SK-MEL-5 (cell line): ENCODE measurements at regions not wholly inside any gene's neighbourhood (a gene's known extent, or its start where the extent isn't known, plus 50 kb on each side); places are given as distances from the start of the nearest gene placed in this dataset.

Source experiments
- DNase-seq: peaks from one replicate; pipeline ENCODE4 v3.0.0-alpha.2; 2016; ENCODE audit warnings: low read depth, low spot score
- in situ Hi-C: cut with HindIII; loops from 2 replicates; pipeline ENCODE4 v1.10.0; 2016; ENCODE audit warnings: low sequenced_read_pairs, high pct_unique_total_duplicates, low pct_unique_long_range_greater_than_20kb

DNA sequence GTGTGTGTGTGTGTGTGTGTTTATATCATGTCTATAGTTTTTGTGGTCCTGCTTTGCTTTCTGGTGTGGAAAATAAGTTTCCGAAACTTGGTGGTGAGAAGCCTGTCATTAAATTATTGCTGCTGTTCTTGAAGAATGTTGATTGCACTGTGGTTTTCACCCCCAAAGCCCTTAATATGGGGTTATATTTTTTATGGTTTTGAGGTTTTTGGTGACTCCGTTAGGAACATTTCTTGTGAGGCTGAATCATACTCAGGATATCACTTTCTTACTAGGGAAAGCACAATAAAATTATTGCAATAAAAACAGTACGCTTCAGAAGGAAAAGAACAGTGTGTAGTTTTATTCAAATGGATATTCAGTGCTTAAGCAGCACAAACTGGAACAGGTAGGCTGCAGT is 539.1 kb upstream of the MAGEB18 start:
- DNase-seq, result no peak
- in situ Hi-C loops, result no loop called here

DNA sequence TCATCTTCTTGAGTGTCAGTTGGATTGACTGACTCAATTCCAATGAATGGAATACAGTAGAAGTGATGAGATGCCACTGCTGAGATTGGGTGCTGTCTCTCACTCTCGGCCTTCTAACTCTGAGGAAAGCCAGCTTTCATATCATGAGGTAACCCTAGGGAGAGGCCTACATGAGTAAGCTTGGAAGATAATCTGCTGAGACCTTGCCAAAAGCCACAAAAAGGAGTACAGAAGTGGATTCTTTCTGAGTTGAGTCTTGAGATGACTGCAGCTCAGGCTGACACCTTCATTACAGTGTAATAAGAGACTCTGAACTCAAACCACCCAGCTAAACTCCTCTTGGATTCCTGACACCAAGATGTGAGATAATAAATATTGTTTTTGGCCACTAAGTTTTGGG is 537.4 kb upstream of the MAGEB18 start:
- no peak for DNase-seq
- in situ Hi-C loops, result no loop called here

DNA sequence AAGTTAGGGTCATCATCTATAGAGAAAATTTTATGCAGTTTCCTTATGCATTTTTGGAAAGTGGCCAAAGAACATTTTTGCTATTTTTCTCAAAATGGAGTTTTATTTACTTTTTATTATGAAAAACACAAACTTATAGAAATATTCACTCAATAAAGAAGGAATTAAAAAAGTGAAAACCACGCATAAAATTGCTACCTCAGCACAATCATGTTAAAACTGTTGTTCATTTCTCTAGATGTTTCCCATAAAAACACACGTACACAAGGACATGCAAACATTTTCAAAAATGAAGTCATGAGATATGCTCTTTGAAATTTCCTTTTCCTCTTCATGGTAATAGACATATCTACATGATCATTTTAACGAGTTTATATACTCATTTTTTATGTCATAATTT is 536.8 kb upstream of the MAGEB18 start:
- in situ Hi-C loops, result no loop called here
- no peak for DNase-seq

DNA sequence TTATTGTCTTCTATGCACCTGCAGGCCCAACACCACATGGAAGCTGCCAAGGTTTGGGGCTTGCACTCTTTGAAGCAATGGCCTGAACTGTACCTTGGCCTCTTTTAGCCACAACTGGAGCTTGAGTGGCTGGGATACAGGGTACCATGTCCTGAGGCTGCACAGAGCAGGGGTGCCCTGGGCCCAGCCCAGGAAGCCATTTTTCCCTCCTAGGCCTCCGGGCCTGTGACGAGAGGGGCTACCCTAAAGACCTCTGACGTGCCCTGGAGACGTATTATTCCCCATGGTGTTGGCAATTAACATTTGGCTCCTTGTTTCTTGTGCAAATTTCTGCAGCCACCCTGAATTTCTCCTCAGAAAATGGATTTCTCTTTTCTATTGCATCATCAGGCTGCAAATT is 519.9 kb upstream of the MAGEB18 start:
- in situ Hi-C loops, result no loop called here
- no peak for DNase-seq

DNA sequence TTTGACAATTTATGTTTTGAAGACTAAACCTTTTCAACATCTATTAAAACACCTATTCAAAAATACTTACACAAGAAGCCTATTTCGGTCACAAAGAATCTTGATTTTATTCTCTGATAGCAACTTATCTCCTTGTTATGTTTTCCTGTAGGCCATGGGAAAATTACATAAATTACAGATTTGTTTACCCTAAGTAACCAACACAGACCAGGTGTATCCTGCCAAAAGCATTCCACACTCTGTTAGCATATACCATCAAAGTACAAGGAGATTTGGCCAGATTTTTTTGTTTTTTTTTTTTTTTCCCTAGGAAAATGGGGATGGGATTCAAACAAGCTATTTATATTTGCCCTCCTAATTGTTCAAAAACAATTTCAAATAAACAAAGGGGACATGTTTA is 497.9 kb upstream of the MAGEB18 start:
- in situ Hi-C loops, result no loop called here

DNA sequence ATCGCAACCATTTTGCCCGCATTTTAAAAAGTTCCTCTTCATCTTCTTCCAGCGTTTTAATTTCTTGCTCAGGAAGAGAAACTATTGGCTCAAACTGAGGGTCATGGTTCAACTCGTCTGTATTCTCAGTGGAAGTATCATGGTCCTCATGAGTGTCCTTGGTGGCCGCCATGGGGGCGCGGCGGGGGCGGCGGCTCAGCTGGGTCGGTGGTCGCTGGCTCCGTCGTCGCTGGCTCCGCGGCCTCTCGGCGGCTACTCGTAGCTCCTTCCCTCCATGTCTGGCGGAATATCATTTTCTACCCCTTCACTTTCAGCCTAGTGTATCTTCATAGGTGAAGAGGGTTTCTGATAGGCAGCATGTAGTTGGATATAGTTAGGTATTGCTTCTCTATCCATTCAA is 492.0 kb upstream of the MAGEB18 start:
- no peak for DNase-seq
- in situ Hi-C loops, result no loop called here

More for the DNA sequence above, 497.9 kb upstream of the MAGEB18 start:
- no peak for DNase-seq

DNA sequence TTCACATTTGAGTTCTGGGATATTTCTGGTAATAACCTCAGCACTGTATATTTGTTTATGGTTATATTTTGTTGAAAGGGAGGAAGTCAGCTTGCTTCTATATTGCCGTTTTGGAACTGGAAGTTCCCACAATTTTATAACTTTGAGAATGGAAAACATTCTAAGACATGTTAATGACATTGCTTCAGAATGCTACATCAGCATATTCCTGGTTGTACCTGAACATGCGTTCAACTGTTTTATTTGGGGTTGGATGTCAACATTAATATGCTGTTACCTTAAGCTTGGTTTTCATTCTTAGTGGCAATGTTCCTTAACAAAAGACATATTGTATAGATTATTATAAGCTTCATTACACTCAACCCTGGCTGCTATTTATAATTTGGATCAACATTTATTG is 489.4 kb upstream of the MAGEB18 start:
- no peak for DNase-seq
- in situ Hi-C loops, result no loop called here

DNA sequence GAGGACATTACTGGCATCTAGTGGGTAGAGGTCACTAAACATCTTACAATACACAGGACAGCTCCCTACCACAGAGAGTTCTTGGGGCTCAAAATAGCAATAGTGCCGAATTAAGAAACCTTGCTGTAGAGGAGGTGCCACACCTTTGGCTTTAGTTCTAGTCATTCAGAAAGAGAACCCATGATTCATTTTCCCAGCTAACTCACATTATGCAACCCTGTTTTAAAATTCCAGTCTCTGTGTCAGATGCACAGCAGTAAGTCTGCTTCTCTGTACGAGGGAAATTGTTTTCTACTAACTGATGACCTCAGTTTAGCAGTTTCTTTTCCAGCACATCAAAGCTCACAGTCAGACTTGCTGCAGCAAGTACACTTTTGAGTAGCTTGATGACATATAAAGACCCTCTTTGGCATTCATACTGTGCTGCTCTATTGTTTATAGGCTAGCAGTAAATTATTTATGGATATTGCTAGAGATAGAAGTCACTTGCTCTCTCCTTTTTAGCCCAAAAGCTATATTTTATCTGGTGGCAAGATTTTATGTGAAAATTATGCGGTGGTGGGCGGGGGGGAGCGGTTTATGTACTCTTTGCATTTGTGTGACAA is 487.8 kb upstream of the MAGEB18 start:
- no peak for DNase-seq
- in situ Hi-C loops, result no loop called here

DNA sequence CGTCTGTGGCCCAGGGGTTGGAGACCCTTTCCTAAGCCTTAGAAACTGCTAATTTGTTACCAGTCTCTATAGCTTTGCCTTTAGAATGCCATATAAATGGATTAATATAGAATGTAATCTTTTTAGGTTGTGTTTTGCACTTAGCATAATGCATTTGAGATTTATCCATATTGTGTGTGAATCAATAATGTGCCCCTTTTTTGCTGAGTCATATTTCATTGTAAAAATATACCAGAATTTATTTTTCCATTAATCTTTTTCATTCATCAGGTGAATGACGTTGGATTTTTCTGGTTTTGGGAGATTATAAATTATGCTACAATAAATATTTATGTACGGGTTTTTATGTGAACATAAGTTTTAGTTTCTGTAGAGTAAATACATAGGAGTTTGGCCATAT is 478.8 kb upstream of the MAGEB18 start:
- in situ Hi-C loops, result no loop called here
- DNase-seq, result no peak

DNA sequence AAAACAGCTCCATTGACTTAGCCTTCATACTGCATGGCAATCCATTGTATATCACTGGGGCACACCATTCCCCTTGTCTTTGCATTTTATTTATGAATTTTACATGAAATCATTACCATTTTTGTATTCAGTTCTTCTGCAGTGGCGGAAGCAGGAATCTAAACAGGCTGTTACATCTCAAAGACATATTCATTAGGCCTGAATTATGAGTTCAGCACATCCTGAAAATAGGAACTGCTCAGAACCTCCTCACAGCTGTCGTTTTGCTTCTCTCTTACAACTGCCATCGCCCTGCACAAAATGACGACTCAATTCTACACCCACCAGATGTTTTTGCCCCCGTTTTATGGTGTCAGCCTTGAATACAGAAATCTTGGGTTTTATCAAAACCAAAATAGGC is 474.4 kb upstream of the MAGEB18 start:
- in situ Hi-C loops, result no loop called here
- DNase-seq, result no peak

DNA sequence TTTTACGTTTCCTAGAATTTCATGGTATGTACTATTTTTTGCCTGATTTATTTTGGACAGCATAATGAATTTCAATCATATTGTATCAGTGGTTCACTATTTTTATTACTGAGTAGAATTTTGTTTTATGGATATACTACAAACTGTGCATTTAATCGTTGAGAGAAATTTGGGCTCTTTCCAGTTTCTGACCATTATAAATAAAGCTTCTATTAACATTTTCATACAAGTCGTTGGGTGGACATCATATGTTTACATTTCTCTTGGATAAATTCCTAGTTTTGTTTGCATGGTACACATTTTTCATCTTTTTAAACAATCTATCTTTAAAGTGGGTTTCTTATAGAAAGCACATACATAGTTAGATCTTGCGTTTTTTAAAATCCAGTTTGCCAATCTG is 472.7 kb upstream of the MAGEB18 start:
- in situ Hi-C loops, result no loop called here
- DNase-seq, result no peak

DNA sequence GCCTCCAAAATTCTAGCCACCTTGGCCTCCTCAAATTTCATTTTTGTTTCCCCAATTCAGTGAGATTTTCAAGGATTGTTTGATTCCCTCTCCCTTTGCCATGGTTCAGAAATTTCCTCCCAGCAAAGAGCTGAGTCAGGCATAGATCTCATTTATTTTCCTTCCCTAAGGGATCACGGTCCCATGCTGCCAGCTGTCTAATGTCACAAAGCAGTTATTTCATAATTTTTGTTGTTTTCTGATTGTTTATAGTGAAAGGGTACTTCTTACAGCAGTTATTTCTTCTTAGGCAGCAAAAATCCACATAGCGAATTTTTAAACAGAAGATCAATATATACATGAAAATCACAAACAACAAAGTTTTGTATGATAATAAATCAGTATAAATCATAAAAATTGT is 470.5 kb upstream of the MAGEB18 start:
- in situ Hi-C loops, result no loop called here
- no peak for DNase-seq

DNA sequence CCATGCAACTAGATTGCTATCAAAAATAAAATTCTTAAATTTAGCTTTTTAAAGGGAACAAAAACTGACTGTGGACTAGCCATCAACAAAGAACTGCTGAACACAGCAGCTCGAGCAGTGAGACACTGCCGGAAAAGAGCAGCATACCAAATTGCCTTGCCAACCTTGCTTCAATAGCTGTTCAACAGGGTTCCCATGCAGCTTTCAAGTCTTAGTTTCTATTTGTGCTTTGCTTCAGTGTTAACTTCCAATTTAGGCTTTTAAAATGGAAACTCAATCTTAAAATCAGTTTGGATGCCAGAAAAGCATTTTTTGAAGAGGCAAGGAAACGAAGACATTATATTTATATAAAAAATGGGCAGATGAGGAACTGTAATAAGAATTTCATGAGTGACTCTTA is 463.4 kb upstream of the MAGEB18 start:
- in situ Hi-C loops, result no loop called here
- no peak for DNase-seq

DNA sequence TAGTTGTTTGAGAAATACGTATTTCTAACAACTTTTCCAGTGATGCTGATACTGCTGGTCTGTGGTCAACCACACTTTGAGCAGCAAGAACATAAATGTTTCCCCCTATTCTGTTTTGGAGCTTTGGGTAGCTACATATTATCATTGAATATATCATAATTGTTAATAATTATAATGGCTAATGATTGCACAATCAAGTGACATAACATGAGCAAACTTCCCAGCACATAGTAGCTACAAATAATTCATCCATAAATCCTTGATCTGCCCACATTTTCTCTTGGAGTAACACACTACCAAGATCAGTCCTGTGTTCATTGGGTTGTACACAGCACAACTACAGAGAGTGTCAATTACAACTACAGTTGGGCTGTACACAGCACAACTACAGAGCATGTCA is 436.3 kb upstream of the MAGEB18 start:
- in situ Hi-C loops, result no loop called here
- no peak for DNase-seq

DNA sequence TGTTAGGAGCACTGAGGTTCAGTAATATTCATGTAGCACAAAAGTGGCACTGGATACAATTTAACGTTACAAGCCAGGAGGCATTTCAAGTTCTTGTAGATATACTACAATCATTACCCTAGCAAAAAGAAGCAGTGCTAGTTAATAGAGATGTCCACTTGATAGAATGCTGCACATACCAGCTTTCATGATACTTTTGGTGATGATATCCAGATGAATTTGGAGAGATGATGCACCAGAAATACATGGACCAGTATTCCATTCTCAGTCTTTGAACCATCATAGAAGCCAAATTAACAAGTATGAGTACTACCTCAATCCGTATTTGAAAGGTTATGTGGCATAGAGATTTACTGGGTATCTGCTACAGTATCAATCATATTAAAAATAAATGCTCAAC is 421.0 kb upstream of the MAGEB18 start:
- in situ Hi-C loops, result no loop called here
- DNase-seq, result no peak

DNA sequence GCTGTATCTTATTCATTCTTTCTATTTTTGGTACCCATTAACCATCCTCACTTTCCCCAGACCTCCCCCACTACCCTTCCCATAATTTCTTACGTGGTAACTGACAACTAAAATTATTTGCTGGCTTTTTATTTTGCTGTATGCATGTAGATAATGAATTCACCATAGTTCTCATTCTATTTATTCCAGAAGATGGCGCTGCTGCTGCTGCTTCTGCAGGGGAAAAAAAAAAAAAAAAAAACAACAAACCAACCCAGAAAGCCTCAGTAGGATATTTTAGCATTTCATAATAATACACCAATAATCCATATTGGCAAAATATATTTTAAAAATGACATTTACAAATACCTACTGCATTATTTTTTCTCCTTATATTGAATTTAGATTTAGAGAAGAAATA is 416.6 kb upstream of the MAGEB18 start:
- in situ Hi-C loops, result no loop called here
- DNase-seq, result peak; percentile 50

DNA sequence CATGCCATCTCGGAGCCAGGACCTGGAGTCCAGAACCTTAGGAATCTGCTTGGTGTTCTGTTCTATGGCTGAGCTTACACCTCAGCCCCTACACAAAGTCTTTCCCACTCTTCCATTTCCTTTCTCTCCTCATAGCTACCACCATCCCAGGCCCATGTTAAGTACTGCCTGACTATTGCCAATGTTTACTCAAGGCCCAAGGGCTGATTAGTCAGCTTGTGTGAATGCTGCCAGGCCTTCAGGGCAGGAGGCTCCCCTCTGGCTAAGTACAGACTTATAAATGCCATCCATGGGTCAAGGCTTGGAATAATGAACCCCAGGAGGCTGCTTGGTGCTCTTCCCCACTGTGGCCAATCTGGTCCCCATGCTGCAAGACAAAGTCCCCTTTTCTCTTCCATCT is 411.6 kb upstream of the MAGEB18 start:
- in situ Hi-C loops, result no loop called here
- no peak for DNase-seq

DNA sequence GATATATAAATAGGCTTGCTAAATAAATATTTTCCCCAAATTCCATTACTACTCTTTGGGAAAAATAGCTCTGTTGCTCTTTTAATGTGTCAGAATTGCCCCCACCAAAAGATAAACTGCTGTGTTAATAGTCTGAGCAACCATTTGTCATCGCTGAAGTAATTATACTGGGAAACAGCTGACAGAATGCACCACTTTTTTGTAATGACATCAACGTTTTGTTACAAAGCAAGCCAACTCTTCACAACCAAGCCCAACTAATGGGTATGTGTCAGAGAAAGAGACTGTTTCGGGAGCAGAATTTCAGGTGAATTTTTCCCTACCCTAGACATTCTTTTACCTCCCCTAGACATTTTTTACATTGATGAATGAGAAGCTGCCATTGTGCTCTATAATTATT is 405.0 kb upstream of the MAGEB18 start:
- DNase-seq, result no peak
- in situ Hi-C loops, result no loop called here

DNA sequence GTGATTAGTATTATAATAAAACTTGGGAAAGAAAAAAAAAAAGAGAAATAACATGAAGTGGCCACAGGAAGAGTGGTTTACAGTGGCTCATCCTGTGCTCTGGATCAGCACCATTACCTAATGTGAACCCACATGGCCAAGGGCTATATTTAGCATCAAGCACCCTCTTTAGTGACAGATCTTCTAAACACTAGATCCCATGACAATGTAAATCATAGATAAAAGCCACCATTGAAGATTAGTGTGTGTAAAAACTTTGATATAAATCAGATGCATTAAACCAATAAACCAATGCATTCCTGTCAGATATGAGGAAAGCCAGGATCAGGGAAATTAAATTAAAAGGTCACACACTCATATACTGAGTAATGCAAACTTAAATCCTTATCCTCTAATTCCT is 400.6 kb upstream of the MAGEB18 start:
- no peak for DNase-seq
- in situ Hi-C loops, result no loop called here

DNA sequence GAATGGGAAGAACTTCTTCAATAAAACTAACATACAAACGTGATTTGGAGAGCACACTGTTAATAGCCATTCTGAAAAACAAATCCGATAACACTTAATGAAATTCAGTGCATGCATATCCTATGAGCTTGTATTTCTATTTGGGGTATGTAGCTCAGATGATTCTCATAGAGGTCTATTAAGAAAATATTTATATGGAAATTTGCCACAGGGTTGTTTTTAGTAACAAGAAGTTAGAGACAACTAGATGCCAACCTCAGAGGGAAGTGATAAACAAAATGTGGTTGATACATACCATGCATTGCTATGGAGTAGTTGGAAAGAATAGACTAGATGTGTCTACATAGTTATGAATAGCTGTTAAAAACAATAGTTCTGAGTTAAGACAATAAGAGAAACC is 395.8 kb upstream of the MAGEB18 start:
- in situ Hi-C loops, result no loop called here
- no peak for DNase-seq
